Caki2 (cell line): ENCODE measurements at regions not wholly inside any gene's neighbourhood (a gene's known extent, or its start where the extent isn't known, plus 50 kb on each side); places are given as distances from the start of the nearest gene placed in this dataset.

Experiments used
- DNase-seq: peaks from one replicate; pipeline ENCODE4 v3.0.0-alpha.2; 2015; ENCODE audit warnings: low read depth
- in situ Hi-C: cut with HindIII; loops from 2 replicates; pipeline ENCODE4 v1.10.0; 2016; ENCODE audit warnings: low sequenced_read_pairs, low pct_unique_long_range_greater_than_20kb, mixed read lengths

GRCh38 chr13:18959996-18960395 lies 221.6 kb downstream of the TUBA3C start:
- in situ Hi-C loops: no loop called here

GRCh38 chr13:18959229-18959628 lies 222.4 kb downstream of the TUBA3C start:
- in situ Hi-C loops: no loop called here
- DNase-seq: no peak

More at GRCh38 chr13:18959996-18960395, 221.6 kb downstream of the TUBA3C start:
- DNase-seq: no peak

DNA sequence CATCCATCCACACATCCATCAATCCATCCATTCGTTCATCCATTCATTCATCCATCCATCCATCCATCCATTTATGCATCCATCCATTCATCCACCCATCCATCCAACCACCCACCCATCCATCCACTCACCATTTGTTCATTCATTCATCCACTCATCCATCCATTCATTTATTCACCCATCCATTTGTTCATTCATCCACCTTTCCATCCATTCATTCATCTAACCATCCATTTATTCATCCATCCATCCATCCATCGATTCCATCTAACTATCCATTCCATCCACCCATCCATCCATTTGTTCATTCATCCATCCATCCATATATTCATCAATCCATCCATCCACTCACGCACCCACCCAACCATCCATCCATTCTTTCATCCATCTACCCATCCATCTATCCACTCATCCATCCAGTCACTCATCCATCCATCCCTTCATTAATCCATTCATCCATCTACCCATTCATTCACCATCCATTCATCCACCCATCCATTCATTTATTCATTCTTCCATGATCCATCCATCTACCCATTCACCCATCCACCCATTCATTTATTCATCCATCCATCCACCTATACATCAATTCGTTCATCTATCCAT lies 225.0 kb downstream of the TUBA3C start:
- DNase-seq: no peak
- in situ Hi-C loops: no loop called here

DNA sequence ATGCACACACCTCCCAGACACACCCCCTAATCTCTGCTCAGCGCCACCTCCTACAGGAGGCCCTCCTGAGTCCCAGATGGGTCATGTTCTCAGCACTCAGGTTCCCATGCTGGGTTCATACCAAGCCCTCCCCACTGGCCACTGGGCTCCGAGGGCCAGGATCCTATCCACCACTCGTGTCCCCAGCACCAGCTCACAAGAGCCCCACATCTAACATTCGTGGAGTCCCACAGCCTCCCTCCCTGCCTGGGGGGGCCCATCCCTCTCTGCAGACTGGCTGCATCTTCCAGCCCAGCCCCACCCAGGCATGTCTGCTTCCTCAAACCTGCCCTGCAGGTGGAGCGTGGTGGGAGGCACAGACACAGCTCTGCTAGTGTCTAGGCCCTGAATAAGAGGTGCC lies 227.4 kb downstream of the TUBA3C start:
- in situ Hi-C loops: no loop called here
- DNase-seq: no peak

- in situ Hi-C loops: no loop called here
- no peak for DNase-seq
These were observed 228.3 kb downstream of the TUBA3C start for GRCh38 chr13:18953139-18953930.

DNA sequence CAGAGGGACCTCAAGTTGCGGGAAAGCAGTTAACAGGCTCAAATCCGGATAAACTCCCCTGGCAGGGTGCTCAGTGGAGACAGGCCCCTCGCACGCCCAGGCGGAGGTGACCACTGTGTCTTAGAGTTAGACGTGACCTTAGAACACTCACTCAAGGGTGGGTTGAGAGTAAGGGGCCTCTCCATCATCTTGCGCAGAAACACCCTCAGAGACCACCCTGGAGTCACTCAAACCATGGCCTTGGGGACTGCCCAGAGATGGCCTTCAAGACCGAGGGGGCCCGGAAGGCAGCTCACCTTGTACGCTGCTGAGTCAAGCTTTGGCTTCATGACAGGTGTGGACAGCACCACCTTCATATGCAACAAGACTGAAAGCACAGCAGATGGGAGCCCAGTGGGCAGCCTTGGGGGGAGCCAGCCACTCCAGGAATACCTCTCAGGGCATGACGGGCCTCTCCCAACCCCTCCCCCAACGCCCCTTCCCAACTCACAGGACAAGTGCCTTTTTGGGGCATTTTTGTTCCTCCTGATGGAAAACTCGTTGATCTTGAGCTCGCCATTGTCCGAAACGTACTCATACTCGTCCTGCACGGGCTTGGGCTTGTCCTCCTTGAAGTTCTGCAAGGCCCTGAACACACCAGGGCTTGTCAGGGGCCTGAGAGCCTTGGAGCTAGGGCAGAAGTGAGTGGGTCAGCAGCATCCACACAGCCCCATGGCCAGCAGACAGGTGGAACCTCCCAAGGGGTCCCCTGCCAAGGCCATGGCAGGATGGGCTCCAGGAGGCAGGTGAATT lies 229.2 kb downstream of the TUBA3C start:
- no peak for DNase-seq

DNA sequence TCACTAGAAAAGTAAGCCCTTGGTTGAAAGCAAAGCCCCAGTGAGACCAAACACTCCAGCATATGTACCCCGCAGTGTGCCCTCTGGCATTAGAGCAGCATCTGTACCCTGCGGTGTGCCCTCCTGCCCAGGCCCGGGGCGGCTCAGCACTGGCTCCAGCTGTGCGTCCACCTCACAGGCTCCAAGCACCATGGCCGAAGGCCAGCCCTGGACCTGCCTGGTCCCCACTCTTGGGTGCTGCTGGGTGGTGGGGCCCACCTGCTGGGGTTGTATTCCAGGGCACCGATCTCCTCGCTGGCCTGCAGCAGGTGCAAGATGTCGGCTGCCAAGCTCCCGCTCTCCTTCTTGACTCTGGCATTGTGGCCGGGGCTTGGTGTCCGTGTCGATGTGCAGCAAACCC lies 230.2 kb downstream of the TUBA3C start:
- DNase-seq: no peak
- in situ Hi-C loops: no loop called here

More for the DNA sequence above, 229.2 kb downstream of the TUBA3C start:
- in situ Hi-C loops: no loop called here

DNA sequence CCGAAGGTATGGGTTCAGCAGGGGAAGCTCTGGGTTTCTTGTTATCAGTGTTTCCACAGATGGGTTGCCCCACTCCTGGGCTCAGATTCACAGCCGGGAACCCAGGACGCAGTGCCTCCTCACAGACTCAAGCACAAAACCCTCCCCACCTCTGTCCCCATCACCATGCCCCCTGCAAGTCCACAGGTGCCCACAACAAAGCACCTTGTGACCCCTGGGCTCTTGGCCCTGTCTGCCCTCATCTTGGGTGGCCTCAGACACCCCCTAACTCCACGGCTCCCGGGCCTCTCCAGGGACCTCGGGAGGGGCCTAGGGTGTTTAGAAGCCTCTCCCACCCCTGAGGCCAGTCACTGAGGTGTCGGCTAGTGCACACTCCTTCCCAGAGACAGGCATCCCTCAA lies 231.7 kb downstream of the TUBA3C start:
- in situ Hi-C loops: no loop called here
- DNase-seq: no peak

DNA sequence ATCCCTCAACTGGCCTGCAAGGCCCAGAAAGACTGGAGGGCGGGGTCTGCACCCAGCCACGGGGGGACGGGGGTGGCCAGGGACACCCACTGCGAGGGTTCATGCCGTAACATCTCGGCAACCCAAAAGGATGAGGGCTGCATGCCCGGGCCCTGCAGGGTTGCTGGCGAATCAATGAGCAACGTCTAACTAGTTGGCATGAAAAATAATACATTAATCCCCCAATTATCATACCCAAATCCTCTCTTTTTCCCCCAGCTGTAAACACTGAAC lies 232.2 kb downstream of the TUBA3C start:
- DNase-seq: no peak
- in situ Hi-C loops: no loop called here

- DNase-seq: no peak
- in situ Hi-C loops: no loop called here
These were observed 232.7 kb downstream of the TUBA3C start for GRCh38 chr13:18948664-18949488.

- DNase-seq: no peak
- in situ Hi-C loops: no loop called here
These were observed 233.5 kb downstream of the TUBA3C start for GRCh38 chr13:18948012-18948663.

DNA sequence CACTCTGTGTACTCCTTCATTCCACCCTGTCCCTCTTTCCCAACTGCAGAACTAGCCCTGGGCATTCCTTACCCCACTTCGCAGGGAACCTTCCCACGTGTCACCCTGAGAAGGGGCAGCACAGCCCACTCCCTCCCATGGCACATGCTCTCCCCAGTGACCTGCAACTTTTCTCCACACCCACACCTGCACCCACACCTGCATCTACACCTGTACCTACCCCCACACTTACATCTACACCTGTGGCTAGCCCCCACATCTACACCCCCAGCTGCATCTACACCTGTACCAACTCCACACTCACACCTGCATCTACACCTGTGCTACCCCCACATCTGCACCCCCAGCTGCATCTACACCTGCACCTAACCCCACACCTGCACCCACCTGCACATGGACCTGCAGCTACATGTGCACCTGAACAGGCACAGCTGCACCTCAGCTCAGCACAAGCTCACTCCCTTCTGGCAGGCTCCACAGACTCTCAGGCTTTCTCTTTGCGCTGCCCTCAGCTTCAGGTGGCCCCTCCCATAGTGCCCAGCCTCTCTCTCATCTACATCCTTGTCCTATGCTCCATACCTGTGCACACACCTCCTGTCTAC lies 234.1 kb downstream of the TUBA3C start:
- in situ Hi-C loops: no loop called here
- no peak for DNase-seq

GRCh38 chr13:18946738-18947137 lies 234.9 kb downstream of the TUBA3C start:
- no peak for DNase-seq
- in situ Hi-C loops: no loop called here

DNA sequence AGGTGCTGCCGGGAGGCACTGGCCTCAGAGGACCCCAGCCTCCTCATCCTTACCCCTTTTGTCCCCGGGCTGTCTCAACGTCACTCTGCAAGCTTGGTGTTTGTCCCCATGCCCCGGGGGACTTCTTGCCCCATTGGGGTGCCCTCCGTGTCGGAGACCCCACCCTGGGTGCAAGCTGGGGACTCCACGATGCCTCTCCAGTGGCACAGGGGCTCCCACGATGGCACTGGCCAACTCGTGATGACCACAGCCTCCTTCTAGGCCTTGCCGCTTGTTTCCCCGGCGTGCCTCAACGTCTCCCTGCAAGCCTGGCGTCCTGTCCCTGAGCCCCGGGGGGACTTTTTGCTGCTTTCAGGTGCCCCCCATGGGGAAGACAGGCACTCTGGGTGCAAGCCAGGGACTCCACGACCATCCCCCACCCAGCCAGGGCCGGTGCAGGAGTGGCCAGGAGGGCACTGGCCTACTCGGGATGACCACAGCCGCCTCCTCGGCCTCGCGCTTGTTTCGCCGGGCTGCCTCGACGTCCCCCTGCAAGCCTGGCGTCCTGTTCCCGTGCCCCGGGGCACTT lies 237.0 kb downstream of the TUBA3C start:
- DNase-seq: no peak
- in situ Hi-C loops: no loop called here

GRCh38 chr13:18943721-18944391 lies 237.8 kb downstream of the TUBA3C start:
- DNase-seq: no peak

DNA sequence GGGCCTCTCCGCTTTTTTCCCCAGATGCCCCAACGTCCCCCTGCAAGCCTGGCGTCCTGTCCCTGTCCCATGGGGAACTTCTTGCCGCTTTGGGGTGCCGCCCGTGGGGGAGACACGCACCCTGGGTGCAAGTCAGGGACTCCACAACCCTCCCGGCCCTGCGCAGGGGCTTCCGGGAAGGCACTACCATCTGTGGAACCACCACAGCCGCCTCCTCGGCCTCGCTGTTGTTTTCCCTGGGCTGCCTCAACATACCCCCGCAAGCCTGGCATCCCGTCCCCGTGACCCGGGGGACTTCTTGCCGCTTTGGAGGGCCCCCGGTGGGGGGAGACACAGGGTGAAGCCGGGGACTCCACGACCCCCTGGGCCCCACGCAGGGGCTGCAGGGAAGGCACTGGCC lies 238.4 kb downstream of the TUBA3C start:
- in situ Hi-C loops: no loop called here
- DNase-seq: no peak

More at GRCh38 chr13:18943721-18944391, 237.8 kb downstream of the TUBA3C start:
- in situ Hi-C loops: no loop called here

DNA sequence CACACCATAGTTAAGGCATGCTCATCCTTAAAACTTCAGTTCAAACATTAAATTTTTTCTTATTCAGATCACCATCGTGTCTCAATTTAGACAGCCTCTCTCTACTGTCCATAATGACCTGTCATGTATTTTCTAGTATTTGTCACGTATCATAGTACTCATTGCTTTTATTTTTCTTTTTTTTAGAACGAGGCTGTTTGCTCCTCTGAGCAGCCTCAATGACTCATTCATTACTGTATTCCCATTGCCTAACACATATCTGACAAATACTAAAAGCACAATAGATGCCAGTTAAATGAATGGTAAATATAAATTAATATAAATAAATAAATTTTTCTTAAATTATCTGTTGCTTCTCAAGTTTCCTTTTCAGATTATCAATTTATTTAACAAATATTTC lies 245.5 kb downstream of the TUBA3C start:
- in situ Hi-C loops: no loop called here
- DNase-seq: no peak
